Right lobe of liver (tissue), 6 donors: ENCODE measurements at regions not wholly inside any gene's neighbourhood (a gene's known extent, or its start where the extent isn't known, plus 50 kb on each side); places are given as distances from the start of the nearest gene placed in this dataset.

ENCODE experiments used
- ATAC-seq, 4 donors: fragments of 200-7000 bp; cut with Tn5 transposase; one replicate each; pipeline ENCODE4 v1.9.1; 2020; ENCODE audit warnings: mild to moderate bottlenecking in 4 of 4, moderate library complexity in 4 of 4
- DNase-seq, 3 donors: peaks; one replicate each; pipeline ENCODE4 v3.0.0-alpha.2; 2020
- H3K27ac ChIP-seq, 3 donors: fragments of 200-600 bp; one replicate each; pipeline ENCODE4 v1.8.0; 2022
- H3K27me3 ChIP-seq, 2 donors: fragments of 200-600 bp; one replicate each; pipeline ENCODE4 v1.8.0; 2022
- H3K36me3 ChIP-seq, 4 donors: fragments of 200-600 bp; sonication (generic) in 1 of 4; one replicate each; pipeline versions ENCODE4 v1.5.1 to v1.8.0; 2017 to 2022; ENCODE audit warnings: control low read depth in 1 of 4
- H3K4me1 ChIP-seq, 4 donors: fragments of 200-600 bp; sonication (generic) in 1 of 4; one replicate each; pipeline versions ENCODE4 v1.5.1 to v1.8.0; 2017 to 2022; ENCODE audit warnings: control low read depth in 1 of 4
- H3K4me3 ChIP-seq, 3 donors: fragments of 200-600 bp; one replicate each; pipeline ENCODE4 v1.8.0; 2022
- H3K9me3 ChIP-seq, 4 donors: fragments of 200-600 bp; sonication (generic) in 1 of 4; one replicate each; pipeline versions ENCODE4 v1.5.1 to v1.8.0; 2017 to 2022; ENCODE audit warnings: control low read depth in 1 of 4
- CTCF ChIP-seq, 4 donors: fragments of 200-600 bp in 3 of 4; fragments of 450-650 bp in 1 of 4; IDR thresholded peaks; one replicate each; pipeline versions ENCODE4 v1.5.1 to v1.8.0; 2016 to 2022; ENCODE audit warnings: antibody characterized with exemption in 4 of 4, mild to moderate bottlenecking in 2 of 4
- POLR2A ChIP-seq: fragments of 450-650 bp; IDR thresholded peaks from one replicate; pipeline ENCODE4 v1.6.1; 2017; ENCODE audit warnings: antibody characterized with exemption, mild to moderate bottlenecking
- WGBS: methylation state at CpG from one replicate; pipeline ENCODE4 v1.1.6; 2018; ENCODE audit warnings: low coverage, low lambda C conversion rate; ENCODE audit not compliant: insufficient coverage; ENCODE audit errors: missing lambda C conversion rate; 5-methylcytosine and 5-hydroxymethylcytosine counted together
- intact Hi-C, 2 donors: fragments of 100-400 bp; cut with DNase I; formaldehyde crosslinking; loops; one replicate each; pipeline versions ENCODE4 v1.11.2 to v1.14.1; 2022
- donor health status: DM: no; HTN: yes; CAD: no.
- donor health status: DM: no; HTN: no; CAD: no.
- donor health status: DM: no; HTN: no; CAD: no.
- donor health status: DM: no; HTN: yes; CAD: no.
- donor health status: DM: no; HTN: yes; CAD: no.

GRCh38 chr15:96540283-96540682 is 209.8 kb downstream of the NR2F2 start:
- 84% methylated on average over 6 of the region's 7 CpGs for WGBS
- ATAC-seq (no peak), DNase-seq (no peak)
- no peak overlapping the region for H3K4me3 ChIP-seq
- no peaks in the 10 kb centered on the region for H3K27me3 ChIP-seq
- no peak overlapping the region for H3K27ac ChIP-seq
- intact Hi-C loops, result no loop called here
- H3K36me3 ChIP-seq, result no peaks in the 10 kb centered on the region
- TF ChIP-seq CTCF (IDR thresholded peaks at IDR 0.05) (no peak), POLR2A (no peak)
- no peaks in the 10 kb centered on the region for H3K9me3 ChIP-seq
- no peaks in the 10 kb centered on the region for H3K4me1 ChIP-seq

GRCh38 chr15:96542130-96542770 is 211.8 kb downstream of the NR2F2 start:
- DNase-seq (no peak), ATAC-seq (no peak)
- Histone ChIP-seq H3K27ac (no peak overlapping the region), H3K4me3 (no peak overlapping the region), H3K36me3 (no peaks in the 10 kb centered on the region), H3K9me3 (no peaks in the 10 kb centered on the region), H3K27me3 (no peaks in the 10 kb centered on the region), H3K4me1 (no peaks in the 10 kb centered on the region)
- WGBS, result 90% methylated on average over 4 of the region's 4 CpGs
- no peak for TF ChIP-seq POLR2A
- TF ChIP-seq CTCF (IDR thresholded peaks at IDR 0.05), result no peak
- intact Hi-C loops, result no loop called here

- ATAC-seq (no peak), DNase-seq (no peak)
- H3K4me1 ChIP-seq, result no peaks in the 10 kb centered on the region
- H3K4me3 ChIP-seq, result no peak overlapping the region
- H3K36me3 ChIP-seq, result no peaks in the 10 kb centered on the region
- H3K9me3 ChIP-seq, result no peaks in the 10 kb centered on the region
- intact Hi-C loops, result no loop called here
- 59% methylated on average over 5 of the region's 5 CpGs for WGBS
- TF ChIP-seq POLR2A (no peak), CTCF (IDR thresholded peaks at IDR 0.05) (no peak)
- no peak overlapping the region for H3K27ac ChIP-seq
- H3K27me3 ChIP-seq, result no peaks in the 10 kb centered on the region
Observed at GRCh38 chr15:96544162-96544756, 213.8 kb downstream of the NR2F2 start.

- DNase-seq, result no peak
- intact Hi-C loops, result no loop called here
- no peak for ATAC-seq
Observed at GRCh38 chr15:96549136-96549535, 218.6 kb downstream of the NR2F2 start.

More at GRCh38 chr15:96549136-96549535, 218.6 kb downstream of the NR2F2 start:
- H3K36me3 ChIP-seq, result no peaks in the 10 kb centered on the region
- H3K4me3 ChIP-seq, result no peak overlapping the region
- WGBS, result 94% methylated on average over 1 of the region's 1 CpG
- TF ChIP-seq CTCF (IDR thresholded peaks at IDR 0.05) (no peak), POLR2A (no peak)
- no peaks in the 10 kb centered on the region for H3K27me3 ChIP-seq
- no peak overlapping the region for H3K27ac ChIP-seq
- H3K9me3 ChIP-seq, result no peaks in the 10 kb centered on the region
- H3K4me1 ChIP-seq, result no peaks in the 10 kb centered on the region
